GM18873 (cell line): ENCODE measurements at regions not wholly inside any gene's neighbourhood (a gene's known extent, or its start where the extent isn't known, plus 50 kb on each side); places are given as distances from the start of the nearest gene placed in this dataset.

Source experiments
- ATAC-seq: cut with Tn5 transposase; IDR thresholded peaks from one replicate; pipeline ENCODE4 v1.9.1; 2021; ENCODE audit warnings: mild to moderate bottlenecking, moderate library complexity, moderate number of reproducible peaks; ENCODE audit not compliant: unreplicated experiment, low FRiP score

GRCh38 chr11:26837154-26837553, 115.3 kb upstream of the SLC5A12 start:
- no peak for ATAC-seq

- no peak for ATAC-seq
Observed at GRCh38 chr11:26839911-26840698, 118.2 kb upstream of the SLC5A12 start.

GRCh38 chr11:26841818-26842473, 120.1 kb upstream of the SLC5A12 start:
- ATAC-seq, result no peak

DNA sequence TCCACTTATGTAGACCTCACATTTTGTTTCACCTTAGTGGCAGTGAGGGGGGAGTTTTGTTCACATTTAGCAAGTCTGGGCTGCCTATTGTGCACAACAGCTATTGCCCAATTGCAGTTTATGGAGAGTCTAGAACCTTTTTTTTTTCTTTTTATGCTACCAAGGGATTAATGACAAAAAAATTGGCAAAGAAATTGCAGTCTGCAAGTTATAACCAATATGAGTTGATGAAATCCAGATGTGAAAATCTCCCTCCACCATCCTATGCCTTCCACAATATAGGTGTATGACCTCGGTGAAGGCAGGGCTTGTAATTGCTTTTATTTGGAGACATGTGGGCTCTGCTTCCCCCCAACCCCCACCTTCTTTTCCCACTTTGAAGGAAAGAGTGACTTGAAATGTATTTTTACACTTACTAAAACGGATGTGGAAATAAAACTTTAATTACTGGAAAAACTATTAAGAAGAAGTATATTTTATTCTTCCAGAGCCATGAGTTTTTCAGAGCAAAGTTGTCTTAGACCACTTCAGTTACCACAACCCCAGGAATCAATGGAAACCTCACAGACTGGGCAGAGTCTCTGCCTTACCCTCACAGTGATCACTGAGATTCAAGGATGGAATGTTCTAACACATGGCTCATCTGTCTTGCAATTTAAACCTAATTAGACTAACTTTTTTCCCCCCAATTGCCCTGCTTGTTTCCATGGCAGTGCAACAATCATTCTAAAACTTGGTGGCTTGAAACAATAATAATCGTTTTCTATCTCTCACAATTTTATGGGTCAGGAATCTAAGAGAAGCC, 120.8 kb upstream of the SLC5A12 start:
- ATAC-seq, result no peak

DNA sequence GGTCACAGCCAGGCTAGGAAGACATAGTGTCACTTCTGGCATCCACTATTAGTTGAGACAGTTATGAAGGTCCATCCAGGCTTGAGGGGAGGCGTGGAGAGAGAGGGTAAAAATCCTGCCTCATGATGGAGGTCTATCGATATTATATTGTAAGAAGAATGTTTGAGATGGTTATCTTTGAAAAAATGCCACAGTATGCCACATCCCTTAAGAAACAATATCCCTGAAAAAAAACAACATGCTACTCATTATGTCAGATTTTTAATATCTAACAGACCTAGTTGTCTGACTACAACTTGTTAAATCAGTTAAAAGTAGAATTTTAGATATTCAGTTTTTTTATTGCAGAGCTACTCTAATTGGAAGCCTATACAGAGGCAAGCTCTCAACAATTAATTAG, 121.7 kb upstream of the SLC5A12 start:
- no peak for ATAC-seq

DNA sequence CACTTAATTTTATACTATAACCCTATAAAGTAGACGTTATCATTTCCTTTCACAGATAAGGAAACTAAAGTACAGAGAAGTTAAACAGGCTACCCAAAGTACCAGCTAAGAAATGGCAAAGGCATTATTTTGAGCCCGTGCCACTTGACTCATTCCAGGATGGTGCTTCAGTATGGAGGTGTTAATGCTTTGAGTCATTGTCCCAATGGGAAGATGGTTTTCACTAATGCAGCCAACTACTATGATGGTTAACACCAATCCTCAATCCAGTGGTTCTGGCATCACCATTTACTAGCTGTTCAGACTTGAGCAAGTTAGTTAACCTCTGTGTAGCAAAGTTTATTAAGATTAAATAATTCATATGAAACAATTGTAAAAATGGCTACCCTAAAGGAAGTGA, 123.1 kb upstream of the SLC5A12 start:
- no peak for ATAC-seq

DNA sequence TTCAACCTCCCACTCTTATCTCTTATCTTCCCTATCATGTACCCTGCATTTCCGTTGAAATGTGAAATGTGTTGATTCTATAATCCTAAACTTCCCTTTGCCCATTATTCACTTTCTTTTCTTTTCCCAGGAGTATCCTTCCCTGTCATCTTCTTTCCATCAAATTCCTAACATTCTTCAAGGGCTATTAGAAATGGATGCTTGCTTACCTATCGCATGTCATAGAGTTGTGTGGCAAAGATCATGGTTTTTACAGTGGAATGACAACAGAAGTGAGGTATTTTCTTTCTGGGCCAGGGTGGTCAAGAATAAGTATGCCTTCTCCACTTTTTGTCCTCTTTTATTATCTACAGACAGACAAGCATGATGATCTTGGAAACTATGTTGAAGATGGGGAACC, 124.4 kb upstream of the SLC5A12 start:
- no peak for ATAC-seq

- ATAC-seq, result no peak
Observed at GRCh38 chr11:26847459-26847858, 125.6 kb upstream of the SLC5A12 start.

- no peak for ATAC-seq
Observed at GRCh38 chr11:26847977-26848376, 126.1 kb upstream of the SLC5A12 start.

DNA sequence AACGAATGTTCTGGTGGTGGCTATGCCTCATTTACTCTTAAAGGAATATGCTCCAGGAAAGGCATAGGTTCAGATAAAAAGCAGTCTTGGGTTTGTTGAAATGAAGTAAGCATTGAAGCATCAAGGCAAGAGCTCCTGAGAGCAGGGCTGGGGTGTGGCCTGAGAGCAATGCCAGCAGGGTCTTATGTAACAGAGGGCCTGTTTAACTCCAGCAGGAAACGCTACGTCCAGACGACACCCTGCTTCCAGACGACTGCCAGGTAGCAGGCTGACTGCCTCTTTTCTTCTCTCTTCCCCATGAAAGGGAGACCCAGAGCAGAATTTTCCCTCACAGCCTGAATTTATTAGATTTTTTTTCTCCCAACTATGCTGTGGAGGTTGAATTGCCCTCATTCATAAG, 127.2 kb upstream of the SLC5A12 start:
- no peak for ATAC-seq

DNA sequence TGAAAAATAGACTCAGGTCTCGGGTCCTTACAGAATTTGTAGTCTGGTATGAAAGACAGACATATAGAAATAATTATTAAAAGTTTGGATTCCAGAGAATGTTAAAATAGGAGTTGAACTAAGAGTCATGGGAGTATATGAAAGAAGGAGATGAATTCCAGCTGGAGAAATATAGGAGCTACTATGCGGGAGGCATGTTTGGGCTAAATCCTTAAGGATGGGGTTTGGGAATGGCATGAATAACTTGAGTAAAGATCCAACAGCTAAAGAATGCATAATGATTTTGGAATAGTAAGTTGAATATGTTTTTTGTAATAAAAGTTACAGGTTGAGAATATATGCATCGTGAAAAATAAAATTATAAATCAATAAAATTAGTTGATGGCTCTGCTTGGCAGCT, 129.4 kb upstream of the SLC5A12 start:
- no peak for ATAC-seq

- no peak for ATAC-seq
Observed at GRCh38 chr11:26851696-26852095, 129.8 kb upstream of the SLC5A12 start.

GRCh38 chr11:26858098-26858497, 135.8 kb upstream of the FIBIN start:
- no peak for ATAC-seq

- ATAC-seq, result no peak
Observed at GRCh38 chr11:26859416-26859815, 134.5 kb upstream of the FIBIN start.

DNA sequence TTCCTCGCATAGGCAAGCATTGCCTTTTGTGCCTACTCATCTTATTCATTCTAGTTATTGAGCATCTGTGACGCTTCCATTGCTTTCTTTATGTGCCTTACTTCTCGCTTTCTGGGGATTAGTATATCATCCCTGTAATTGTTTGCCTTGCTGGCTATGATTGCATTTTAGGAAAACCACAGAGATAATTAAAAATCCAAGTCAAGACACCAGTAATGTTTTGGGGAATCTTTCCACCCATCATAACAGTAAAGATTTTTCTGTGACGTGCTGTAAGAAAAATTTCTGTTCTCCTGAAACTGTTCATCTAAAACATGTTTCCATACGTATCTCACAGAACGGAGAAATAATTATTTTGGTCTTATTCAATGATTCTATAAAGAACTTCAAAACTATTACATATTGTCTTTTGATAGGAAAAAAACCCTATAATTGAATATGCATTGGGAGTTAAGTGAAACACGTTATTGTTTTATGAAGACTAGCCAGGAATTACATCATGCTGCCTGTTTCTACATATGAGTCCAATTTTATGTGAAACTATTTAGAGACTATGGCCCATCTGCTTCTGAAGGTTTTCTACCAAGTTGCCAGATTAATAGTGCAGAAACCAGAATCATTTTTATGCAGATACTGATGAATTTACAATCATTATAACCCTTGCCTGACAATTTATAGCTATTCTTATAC, 133.7 kb upstream of the FIBIN start:
- ATAC-seq, result no peak

DNA sequence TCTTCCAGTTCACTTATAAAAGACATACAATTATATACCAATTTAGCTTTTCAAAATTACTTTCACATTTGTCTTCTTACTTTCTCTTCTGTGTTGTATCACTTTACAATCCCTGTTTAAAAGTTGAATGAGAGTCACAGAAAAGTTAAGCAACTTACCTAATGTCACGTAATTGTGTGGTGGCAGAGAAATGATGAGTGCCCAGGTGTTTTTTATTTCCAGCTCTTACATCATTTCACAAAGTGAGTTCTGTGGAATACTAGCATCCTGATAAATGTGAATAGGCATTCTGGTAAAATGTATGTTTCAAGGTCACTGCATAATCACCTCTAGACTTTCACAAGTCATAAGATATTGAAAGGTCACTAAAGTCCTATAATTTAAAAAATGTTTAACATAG, 133.0 kb upstream of the FIBIN start:
- no peak for ATAC-seq

DNA sequence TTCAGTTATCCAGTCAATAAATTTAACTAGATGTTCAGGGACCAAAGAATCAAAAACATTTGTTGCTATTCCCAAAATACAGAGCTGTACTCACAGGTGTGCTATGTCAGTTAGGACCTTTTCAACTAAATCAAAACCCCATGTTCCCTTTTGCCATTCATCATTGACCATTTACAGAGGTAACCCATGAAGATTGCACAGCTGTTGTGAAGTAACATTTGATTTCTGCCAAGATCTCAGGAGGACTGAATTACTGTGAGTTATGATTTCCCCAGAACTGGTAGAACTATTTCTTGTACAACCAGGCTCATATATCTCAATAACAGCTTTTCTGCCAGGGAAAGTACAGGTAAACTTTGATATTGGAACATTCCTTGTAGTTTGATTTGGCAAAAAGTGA, 131.1 kb upstream of the FIBIN start:
- ATAC-seq, result no peak

DNA sequence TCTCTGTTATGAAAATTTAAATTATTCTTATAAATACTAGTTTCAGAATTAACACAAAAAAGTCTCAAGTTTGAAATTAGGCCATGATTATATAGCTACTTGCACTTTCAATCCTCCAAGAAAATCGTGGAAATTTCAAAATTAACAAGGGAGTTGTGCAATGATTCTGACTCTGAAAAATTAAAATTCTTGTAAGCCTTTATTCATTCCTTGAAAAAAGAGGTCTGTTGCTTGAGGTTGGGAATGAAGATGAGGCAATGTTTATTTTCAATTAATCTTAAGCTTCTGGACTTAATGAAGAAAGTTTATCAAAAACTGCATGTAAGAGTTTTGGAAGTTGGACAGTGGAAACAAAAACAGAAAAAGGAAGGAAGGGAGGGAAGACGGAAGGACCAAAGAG, 128.2 kb upstream of the FIBIN start:
- no peak for ATAC-seq

GRCh38 chr11:26867286-26867685, 126.6 kb upstream of the FIBIN start:
- no peak for ATAC-seq

DNA sequence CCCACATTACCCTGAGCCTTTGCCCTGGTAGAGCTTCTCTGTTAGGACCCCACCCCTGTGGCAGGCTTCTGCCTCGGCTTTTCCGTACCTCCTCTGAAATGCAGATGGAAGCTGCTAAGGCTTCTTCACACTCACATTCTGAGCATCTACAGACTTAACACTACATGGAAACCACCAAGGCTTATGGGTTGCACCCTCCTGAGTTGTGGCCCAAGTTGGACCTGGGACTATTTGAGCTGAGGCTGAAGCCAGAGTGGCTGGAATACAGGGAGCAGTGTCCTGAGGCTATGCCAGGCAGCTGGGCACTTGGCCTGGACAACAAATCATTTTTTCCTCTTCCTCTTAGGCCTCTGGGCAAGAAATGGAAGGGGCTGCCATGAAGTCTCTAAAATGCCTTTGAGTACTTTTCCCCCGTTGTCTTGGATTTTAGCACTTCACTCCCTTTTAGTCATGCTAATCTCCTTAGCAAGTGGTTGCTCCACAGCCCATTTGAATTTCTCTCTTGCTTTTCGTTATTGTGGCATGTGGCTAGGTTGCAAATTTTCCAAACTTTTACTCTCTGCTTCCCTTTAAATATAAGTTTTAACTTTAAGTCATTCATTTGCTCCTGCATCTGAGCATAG, 114.8 kb upstream of the FIBIN start:
- ATAC-seq, result no peak
